ENCODE measurements at regions not wholly inside any gene's neighbourhood (a gene's known extent, or its start where the extent isn't known, plus 50 kb on each side); places are given as distances from the start of the nearest gene placed in this dataset.

DNA sequence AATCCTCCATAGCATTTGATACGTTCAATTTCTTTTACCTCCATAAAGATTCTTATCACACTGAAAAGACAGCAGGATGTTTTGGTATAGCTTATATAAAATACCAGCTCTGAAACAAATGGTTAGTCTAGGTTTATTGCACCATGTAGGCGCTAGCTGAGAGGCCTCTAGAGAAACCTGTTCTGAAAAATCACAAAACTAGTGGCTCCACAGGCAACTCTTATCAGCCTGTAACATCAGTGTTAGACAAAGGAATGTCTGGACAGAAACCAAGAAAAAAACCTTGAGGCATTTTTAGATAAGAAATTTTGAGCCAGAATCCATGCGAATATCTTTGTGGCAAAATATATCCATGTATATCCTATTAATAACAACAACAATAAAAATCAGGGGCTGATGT, 440.4 kb upstream of the MAP2 start:
- TF ChIP-seq FOXP2 (optimal IDR thresholded peaks at IDR 0.05; ENCODE audit: borderline replicate concordance, extremely low read depth, extremely low read length, insufficient read depth) = no peak
- no peak for TF ChIP-seq POLR2AphosphoS5 (IDR thresholded peaks at IDR 0.05; ENCODE audit: low read depth, low read length)
- no peak for TF ChIP-seq SIN3A (IDR thresholded peaks at IDR 0.05; ENCODE audit: borderline replicate concordance, insufficient read depth, low read length)
- TF ChIP-seq, protein P1, sequence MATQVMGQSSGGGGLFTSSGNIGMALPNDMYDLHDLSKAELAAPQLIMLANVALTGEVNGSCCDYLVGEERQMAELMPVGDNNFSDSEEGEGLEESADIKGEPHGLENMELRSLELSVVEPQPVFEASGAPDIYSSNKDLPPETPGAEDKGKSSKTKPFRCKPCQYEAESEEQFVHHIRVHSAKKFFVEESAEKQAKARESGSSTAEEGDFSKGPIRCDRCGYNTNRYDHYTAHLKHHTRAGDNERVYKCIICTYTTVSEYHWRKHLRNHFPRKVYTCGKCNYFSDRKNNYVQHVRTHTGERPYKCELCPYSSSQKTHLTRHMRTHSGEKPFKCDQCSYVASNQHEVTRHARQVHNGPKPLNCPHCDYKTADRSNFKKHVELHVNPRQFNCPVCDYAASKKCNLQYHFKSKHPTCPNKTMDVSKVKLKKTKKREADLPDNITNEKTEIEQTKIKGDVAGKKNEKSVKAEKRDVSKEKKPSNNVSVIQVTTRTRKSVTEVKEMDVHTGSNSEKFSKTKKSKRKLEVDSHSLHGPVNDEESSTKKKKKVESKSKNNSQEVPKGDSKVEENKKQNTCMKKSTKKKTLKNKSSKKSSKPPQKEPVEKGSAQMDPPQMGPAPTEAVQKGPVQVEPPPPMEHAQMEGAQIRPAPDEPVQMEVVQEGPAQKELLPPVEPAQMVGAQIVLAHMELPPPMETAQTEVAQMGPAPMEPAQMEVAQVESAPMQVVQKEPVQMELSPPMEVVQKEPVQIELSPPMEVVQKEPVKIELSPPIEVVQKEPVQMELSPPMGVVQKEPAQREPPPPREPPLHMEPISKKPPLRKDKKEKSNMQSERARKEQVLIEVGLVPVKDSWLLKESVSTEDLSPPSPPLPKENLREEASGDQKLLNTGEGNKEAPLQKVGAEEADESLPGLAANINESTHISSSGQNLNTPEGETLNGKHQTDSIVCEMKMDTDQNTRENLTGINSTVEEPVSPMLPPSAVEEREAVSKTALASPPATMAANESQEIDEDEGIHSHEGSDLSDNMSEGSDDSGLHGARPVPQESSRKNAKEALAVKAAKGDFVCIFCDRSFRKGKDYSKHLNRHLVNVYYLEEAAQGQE (IDR thresholded peaks at IDR 0.05; ENCODE audit: insufficient read depth in 1 of 2, low read depth in 2 of 2, low read length in 2 of 2) = no peak
- no peak for TF ChIP-seq TAF1 (IDR thresholded peaks at IDR 0.05; ENCODE audit: borderline replicate concordance, insufficient read depth, low read length)

DNA sequence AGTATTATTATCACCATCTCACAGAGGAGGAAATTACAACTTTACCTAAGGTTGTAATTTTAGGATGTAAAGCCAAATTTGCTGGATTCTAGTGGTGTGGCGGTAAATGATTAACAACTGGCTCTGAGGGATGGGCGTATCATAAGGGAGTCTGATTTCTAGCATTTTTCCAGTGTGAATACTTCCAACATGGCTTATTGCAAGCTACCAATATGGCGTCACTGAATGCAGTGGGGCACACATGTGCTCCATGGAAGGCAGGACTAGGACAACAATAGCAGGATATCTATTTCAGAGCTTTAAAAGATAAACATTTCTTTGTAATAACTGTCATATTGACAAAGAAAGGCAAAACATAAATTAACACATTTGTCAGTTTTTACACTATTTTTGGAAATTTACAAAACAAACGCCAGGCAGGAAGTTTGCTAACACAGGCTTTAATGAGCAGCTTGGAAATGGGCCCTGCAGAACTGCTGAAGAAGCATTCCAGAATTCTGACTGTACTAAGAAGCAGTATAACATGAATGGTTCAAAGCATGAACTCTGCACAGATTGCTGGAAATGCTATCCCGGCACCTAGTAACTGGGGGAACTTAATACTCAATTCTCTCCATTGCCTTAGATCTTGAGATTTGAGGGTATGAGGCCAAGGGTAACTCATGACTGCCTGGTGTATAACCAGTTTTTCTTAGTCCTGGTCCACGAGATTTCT, 439.3 kb upstream of the MAP2 start:
- TF ChIP-seq FOXP2 (optimal IDR thresholded peaks at IDR 0.05; ENCODE audit: borderline replicate concordance, extremely low read depth, extremely low read length, insufficient read depth) = no peak
- no peak for TF ChIP-seq SIN3A (IDR thresholded peaks at IDR 0.05; ENCODE audit: borderline replicate concordance, insufficient read depth, low read length)
- no peak for TF ChIP-seq TAF1 (IDR thresholded peaks at IDR 0.05; ENCODE audit: borderline replicate concordance, insufficient read depth, low read length)
- TF ChIP-seq POLR2AphosphoS5 (IDR thresholded peaks at IDR 0.05; ENCODE audit: low read depth, low read length) = no peak

DNA sequence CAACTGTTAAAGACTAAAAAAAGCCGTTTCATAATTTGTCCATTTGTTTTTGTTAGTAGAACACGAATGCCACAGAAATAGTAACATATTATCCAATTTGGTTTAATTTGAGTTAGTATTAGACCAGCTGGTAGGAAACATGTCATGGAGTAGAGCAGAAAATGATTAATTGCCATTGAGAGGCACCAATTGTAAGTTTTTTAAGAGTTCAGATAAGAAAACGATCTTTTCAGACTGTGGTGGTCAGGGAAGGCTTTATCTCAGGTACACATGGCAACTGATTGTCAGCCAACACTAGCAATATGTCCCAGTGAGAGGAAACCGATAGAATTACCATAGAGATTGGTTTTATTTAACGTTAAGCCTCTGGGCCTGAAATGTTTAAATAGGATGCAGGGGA, 438.2 kb upstream of the MAP2 start:
- TF ChIP-seq, protein P1 (IDR thresholded peaks at IDR 0.05; ENCODE audit: insufficient read depth in 1 of 2, low read depth in 2 of 2, low read length in 2 of 2) = no peak
- no peak for TF ChIP-seq SIN3A (IDR thresholded peaks at IDR 0.05; ENCODE audit: borderline replicate concordance, insufficient read depth, low read length)
- no peak for TF ChIP-seq TAF1 (IDR thresholded peaks at IDR 0.05; ENCODE audit: borderline replicate concordance, insufficient read depth, low read length)
- TF ChIP-seq POLR2AphosphoS5 (IDR thresholded peaks at IDR 0.05; ENCODE audit: low read depth, low read length) = no peak

DNA sequence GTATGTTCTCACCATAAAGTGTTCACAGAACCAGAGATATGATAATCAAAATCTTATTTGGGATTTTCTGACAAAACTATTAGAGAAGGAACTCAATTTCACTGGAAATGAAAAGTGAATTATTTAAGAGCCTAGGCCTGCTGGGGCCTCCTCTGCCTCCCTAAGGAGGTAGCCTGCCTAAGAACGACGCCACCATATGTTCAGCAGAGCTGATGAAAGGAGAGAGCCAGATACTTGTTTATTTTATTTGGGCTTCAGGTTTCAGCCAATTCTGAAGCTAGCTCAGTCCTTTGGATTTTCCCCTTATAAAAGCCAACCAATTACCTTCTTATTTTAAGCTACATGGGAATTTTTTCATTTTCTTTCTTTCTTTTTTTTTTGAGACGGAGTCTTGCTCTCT, 433.1 kb upstream of the MAP2 start:
- TF ChIP-seq FOXP2 (optimal IDR thresholded peaks at IDR 0.05; ENCODE audit: borderline replicate concordance, extremely low read depth, extremely low read length, insufficient read depth) (no peak), TAF1 (IDR thresholded peaks at IDR 0.05; ENCODE audit: borderline replicate concordance, insufficient read depth, low read length) (no peak), POLR2AphosphoS5 (IDR thresholded peaks at IDR 0.05; ENCODE audit: low read depth, low read length) (no peak), SIN3A (IDR thresholded peaks at IDR 0.05; ENCODE audit: borderline replicate concordance, insufficient read depth, low read length) (no peak)
- TF ChIP-seq, protein P1 (IDR thresholded peaks at IDR 0.05; ENCODE audit: insufficient read depth in 1 of 2, low read depth in 2 of 2, low read length in 2 of 2) = no peak

DNA sequence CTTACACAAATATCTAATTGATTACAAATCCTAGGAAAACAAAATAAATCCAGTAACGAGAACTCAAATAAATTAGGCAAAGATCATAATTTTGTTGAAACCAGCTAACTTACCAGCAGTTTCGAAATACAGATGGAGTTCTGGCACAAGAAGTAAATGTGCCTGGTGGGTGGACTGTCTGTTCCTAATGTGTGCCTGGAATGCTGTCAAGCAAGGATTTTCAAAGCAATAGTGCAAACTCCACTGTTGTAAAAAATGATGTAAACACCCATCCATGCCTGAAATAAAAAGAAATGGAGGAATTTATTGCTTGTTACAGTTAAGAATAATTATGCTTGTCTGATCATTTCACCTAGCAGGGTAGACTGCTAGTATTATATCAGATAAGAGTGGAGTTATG, 423.9 kb upstream of the MAP2 start:
- TF ChIP-seq POLR2AphosphoS5 (IDR thresholded peaks at IDR 0.05; ENCODE audit: low read depth, low read length) = no peak

DNA sequence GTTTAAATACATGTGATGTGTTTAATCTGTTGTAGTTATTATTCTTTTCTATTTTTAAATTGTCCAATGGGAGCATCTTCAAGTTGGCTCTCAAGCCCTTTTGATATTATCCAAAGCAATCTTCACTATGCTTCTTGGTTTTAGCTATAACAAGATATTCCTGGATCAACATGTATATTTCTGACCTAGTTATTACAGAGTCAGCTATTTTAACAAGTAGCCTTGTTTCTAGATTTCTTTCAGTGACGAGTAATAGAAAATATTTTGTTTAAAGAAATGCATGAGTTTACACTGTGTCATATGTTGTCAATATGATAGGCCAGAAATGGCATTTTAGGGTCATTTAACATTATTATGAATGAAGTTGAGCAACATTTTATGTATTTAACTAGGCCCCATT, 421.8 kb upstream of the MAP2 start:
- TF ChIP-seq, protein P1 (IDR thresholded peaks at IDR 0.05; ENCODE audit: insufficient read depth in 1 of 2, low read depth in 2 of 2, low read length in 2 of 2) = no peak
- TF ChIP-seq SIN3A (IDR thresholded peaks at IDR 0.05; ENCODE audit: borderline replicate concordance, insufficient read depth, low read length) (no peak), POLR2AphosphoS5 (IDR thresholded peaks at IDR 0.05; ENCODE audit: low read depth, low read length) (no peak), FOXP2 (optimal IDR thresholded peaks at IDR 0.05; ENCODE audit: borderline replicate concordance, extremely low read depth, extremely low read length, insufficient read depth) (no peak), TAF1 (IDR thresholded peaks at IDR 0.05; ENCODE audit: borderline replicate concordance, insufficient read depth, low read length) (no peak)

Data from PFSK-1 (cell line).